Coronary artery (tissue), 2 donors: ENCODE measurements at regions not wholly inside any gene's neighbourhood (a gene's known extent, or its start where the extent isn't known, plus 50 kb on each side); places are given as distances from the start of the nearest gene placed in this dataset.

Source experiments
- DNase-seq: peaks from one replicate; pipeline ENCODE4 v3.0.0-alpha.2; 2017; ENCODE audit warnings: low spot score
- H3K27ac ChIP-seq, 2 donors: fragments of 200-600 bp; sonication (generic); one replicate each; pipeline ENCODE4 v1.5.1; 2016 to 2019
- H3K4me3 ChIP-seq: fragments of 200-600 bp; sonication (generic); 2 replicates; pipeline ENCODE4 v1.5.1; 2016; ENCODE audit warnings: mild to moderate bottlenecking, moderate library complexity
- TF ChIP-seq, protein P1 (sequence below): fragments of 200-600 bp; sonication (generic); IDR thresholded peaks from one replicate; pipeline ENCODE4 v1.5.1; 2019; ENCODE audit warnings: antibody characterized with exemption

DNA sequence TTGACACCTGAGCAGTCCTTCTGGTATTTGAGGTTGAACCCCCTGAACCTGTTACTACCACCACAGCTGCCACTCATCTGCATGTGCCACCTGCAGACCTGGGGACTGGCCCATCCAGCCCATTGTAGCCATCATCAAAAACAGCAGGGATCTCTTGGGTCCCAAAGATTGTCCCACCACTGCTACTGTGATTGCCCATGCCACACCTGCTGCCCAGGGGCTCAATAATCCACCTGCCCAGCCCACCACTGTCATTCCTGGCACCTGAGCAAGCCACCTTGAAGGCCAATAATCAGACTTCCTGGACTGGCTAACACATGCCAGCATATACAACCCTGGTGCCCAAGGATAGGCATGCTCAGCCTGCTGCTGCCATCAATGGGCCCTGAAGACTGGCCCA is 327.6 kb downstream of the CYRIA start:
- TF ChIP-seq, protein P1, sequence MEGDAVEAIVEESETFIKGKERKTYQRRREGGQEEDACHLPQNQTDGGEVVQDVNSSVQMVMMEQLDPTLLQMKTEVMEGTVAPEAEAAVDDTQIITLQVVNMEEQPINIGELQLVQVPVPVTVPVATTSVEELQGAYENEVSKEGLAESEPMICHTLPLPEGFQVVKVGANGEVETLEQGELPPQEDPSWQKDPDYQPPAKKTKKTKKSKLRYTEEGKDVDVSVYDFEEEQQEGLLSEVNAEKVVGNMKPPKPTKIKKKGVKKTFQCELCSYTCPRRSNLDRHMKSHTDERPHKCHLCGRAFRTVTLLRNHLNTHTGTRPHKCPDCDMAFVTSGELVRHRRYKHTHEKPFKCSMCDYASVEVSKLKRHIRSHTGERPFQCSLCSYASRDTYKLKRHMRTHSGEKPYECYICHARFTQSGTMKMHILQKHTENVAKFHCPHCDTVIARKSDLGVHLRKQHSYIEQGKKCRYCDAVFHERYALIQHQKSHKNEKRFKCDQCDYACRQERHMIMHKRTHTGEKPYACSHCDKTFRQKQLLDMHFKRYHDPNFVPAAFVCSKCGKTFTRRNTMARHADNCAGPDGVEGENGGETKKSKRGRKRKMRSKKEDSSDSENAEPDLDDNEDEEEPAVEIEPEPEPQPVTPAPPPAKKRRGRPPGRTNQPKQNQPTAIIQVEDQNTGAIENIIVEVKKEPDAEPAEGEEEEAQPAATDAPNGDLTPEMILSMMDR: no peak
- no peak overlapping the region for H3K4me3 ChIP-seq
- H3K27ac ChIP-seq: no peak overlapping the region
- no peak for DNase-seq

- Histone ChIP-seq H3K4me3 (no peak overlapping the region), H3K27ac (no peak overlapping the region)
- TF ChIP-seq, protein P1: no peak
- no peak for DNase-seq
These were observed 328.7 kb downstream of the CYRIA start for GRCh38 chr2:16336916-16337315.

- TF ChIP-seq, protein P1: no peak
- no peak for DNase-seq
- no peak overlapping the region for H3K27ac ChIP-seq
- H3K4me3 ChIP-seq: no peak overlapping the region
These were observed 329.1 kb downstream of the CYRIA start for GRCh38 chr2:16336491-16336890.

GRCh38 chr2:16335947-16336346 is 329.7 kb downstream of the CYRIA start:
- Histone ChIP-seq H3K27ac (no peak overlapping the region), H3K4me3 (no peak overlapping the region)
- TF ChIP-seq, protein P1: no peak
- DNase-seq: no peak

DNA sequence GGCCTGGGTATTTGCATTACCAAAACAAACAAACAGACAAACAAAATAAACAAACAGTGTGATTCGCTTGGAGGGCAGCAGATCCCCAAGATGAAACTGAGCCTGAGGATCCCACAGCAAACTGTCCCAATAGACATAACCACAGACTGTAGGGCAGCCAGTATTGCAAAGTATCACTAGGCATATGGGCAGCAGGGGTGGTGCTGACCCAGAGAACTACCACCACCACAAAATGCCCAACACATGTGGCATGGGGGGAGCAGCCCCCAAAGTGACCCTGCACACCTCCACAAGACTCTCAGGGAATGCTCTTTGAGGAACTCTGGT is 330.1 kb downstream of the CYRIA start:
- no peak for DNase-seq
- no peak overlapping the region for H3K27ac ChIP-seq
- TF ChIP-seq, protein P1: no peak
- no peak overlapping the region for H3K4me3 ChIP-seq

DNA sequence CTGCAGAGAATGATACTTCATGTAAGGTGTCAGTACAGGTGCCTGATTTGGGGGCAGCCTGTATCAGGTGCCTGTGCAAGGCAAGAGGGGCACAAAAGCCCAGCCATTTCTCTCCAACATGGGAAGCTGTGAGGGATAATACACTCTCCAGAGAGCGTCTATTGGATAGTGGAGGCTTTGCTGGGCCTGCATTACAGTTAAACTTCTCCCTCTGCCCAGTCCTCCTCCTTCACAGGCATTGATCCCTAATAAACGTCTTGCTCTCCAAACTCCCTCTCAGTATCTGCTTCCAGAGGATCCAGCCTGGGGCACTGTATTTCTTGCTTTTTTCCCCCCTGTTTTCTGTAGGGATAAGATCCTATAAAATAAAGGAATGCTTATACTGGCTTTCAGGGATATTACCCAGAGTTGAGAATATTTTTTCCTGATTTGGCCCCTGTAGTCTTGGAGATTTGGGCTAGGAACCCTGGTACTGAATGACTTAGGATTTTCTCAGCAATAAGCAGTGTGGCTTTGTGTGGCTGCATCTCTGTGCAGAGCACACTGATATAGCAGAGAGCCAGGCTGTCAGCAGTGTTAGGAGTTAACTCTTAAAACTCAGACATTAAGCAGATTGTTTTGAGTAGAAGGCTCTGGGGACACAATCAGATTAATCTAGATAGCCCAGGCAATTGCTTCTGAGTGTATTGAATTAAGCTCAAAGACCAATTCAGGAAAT is 330.6 kb downstream of the CYRIA start:
- DNase-seq: no peak
- no peak overlapping the region for H3K4me3 ChIP-seq
- H3K27ac ChIP-seq: no peak overlapping the region
- TF ChIP-seq, protein P1: no peak

DNA sequence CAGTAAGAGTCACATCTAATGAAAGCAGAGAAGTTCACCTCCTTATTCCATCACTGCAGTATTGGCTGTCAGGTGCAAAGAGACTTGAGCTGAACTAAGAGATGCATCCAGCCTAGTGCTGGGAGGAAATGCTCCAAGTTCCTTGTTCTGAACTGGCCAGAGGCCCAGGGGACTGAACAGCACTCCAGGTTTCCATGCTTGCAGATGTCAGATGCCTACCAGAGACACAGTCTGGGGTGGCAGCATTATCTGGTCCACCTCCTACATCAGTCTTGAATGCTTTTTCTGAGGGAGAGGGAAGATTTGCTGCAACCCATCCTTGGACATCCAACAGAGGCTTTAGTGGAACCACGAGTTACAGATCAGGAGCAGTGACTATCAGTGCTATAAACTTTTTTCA is 331.3 kb downstream of the CYRIA start:
- no peak overlapping the region for H3K27ac ChIP-seq
- DNase-seq: no peak
- H3K4me3 ChIP-seq: no peak overlapping the region
- TF ChIP-seq, protein P1: no peak
